Muscle layer of colon (tissue), 2 donors: ENCODE measurements at regions not wholly inside any gene's neighbourhood (a gene's known extent, or its start where the extent isn't known, plus 50 kb on each side); places are given as distances from the start of the nearest gene placed in this dataset.

ENCODE experiments used
- H3K27ac ChIP-seq: one replicate; pipeline ENCODE4 v1.7.0; 2013; ENCODE audit warnings: low read depth, mild to moderate bottlenecking, low read length, moderate library complexity
- H3K27me3 ChIP-seq, 2 donors: one replicate each; pipeline ENCODE4 v1.7.0; 2013; ENCODE audit warnings: low read length in 2 of 2, mild to moderate bottlenecking in 2 of 2; ENCODE audit not compliant: insufficient read depth in 2 of 2, control insufficient read depth in 1 of 2
- H3K36me3 ChIP-seq: one replicate; pipeline ENCODE4 v1.7.0; 2013; ENCODE audit warnings: mild to moderate bottlenecking, low read length; ENCODE audit not compliant: insufficient read depth
- H3K4me1 ChIP-seq: one replicate; pipeline ENCODE4 v1.7.0; 2013; ENCODE audit warnings: mild to moderate bottlenecking, low read length; ENCODE audit not compliant: insufficient read depth
- H3K4me3 ChIP-seq, 2 donors: one replicate each; pipeline ENCODE4 v1.7.0; 2013; ENCODE audit warnings: low read length in 2 of 2, low read depth in 1 of 2, mild to moderate bottlenecking in 1 of 2, moderate library complexity in 1 of 2
- H3K9ac ChIP-seq: one replicate; pipeline ENCODE4 v1.7.0; 2013; ENCODE audit warnings: low read length
- H3K9me3 ChIP-seq: one replicate; pipeline ENCODE4 v1.7.0; 2013; ENCODE audit warnings: mild to moderate bottlenecking, low read length
- donor health status: abdominal sarcoma.
- donor health status: Adenocarcinoma of cecum.

- Histone ChIP-seq H3K27ac (no peak overlapping the region), H3K4me1 (no peaks in the 10 kb centered on the region), H3K36me3 (no peaks in the 10 kb centered on the region), H3K9ac (no peak overlapping the region), H3K4me3 (no peak overlapping the region), H3K27me3 (no peaks in the 10 kb centered on the region), H3K9me3 (peaks cover 4% of the 10 kb centered on the region)
Measured at GRCh38 chr1:5232537-5232936, 578.1 kb downstream of the AJAP1 start.

- no peaks in the 10 kb centered on the region for H3K27me3 ChIP-seq
- no peak overlapping the region for H3K9ac ChIP-seq
- H3K27ac ChIP-seq: no peak overlapping the region
- H3K4me1 ChIP-seq: no peaks in the 10 kb centered on the region
- H3K4me3 ChIP-seq: no peak overlapping the region
- no peaks in the 10 kb centered on the region for H3K36me3 ChIP-seq
- H3K9me3 ChIP-seq: peaks cover 4% of the 10 kb centered on the region
Measured at GRCh38 chr1:5231541-5232315, 577.3 kb downstream of the AJAP1 start.

DNA sequence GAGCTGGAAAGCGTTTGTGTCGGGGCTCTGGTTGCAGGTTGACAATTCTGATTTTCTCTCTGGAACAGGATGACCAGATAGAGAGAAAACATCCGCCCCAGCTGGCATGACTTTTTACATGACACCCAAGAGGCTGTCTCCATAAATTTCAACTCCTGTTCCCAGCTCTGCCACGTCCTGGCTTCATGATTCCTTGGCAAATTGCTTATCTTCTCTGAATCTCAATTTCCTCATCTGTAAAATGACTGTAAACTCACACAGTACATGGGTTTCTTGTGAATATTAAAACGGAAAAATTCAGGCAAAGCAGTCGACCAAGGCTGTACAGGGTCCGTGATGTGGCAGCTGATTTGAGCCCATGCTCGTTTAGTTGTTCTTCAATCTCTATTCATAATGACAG is 572.7 kb downstream of the AJAP1 start:
- Histone ChIP-seq H3K4me1 (no peaks in the 10 kb centered on the region), H3K27ac (no peak overlapping the region), H3K4me3 (no peak overlapping the region), H3K27me3 (peaks cover 0 to 3% of the 10 kb centered on the region in 2 donors), H3K36me3 (no peaks in the 10 kb centered on the region), H3K9ac (no peak overlapping the region), H3K9me3 (no peaks in the 10 kb centered on the region)

GRCh38 chr1:5225707-5226704 is 571.6 kb downstream of the AJAP1 start:
- Histone ChIP-seq H3K27ac (no peak overlapping the region), H3K9ac (no peak overlapping the region), H3K27me3 (peaks cover 0 to 3% of the 10 kb centered on the region in 2 donors), H3K4me3 (no peak overlapping the region), H3K9me3 (no peaks in the 10 kb centered on the region), H3K36me3 (no peaks in the 10 kb centered on the region), H3K4me1 (no peaks in the 10 kb centered on the region)

DNA sequence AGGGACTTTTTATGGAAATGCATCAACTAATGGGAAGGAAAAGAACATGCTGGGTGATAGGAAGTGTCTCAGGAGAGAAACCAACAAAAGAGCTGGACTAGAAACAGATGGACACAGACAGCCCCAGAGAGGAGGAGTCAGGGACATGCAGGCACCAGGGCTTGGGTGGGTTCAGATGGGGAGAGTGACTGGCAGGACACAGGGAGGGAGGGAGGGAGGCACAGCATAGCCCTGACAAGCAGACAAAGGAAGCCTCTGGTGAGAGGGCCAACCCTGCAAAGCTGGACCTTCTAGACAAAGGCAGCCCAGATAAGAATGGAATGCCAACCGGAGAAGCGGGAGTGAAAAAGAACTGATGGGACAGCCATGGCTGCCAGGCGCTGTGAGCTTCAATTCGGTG is 568.8 kb downstream of the AJAP1 start:
- Histone ChIP-seq H3K9me3 (no peaks in the 10 kb centered on the region), H3K4me3 (no peak overlapping the region), H3K36me3 (no peaks in the 10 kb centered on the region), H3K9ac (no peak overlapping the region), H3K4me1 (no peaks in the 10 kb centered on the region), H3K27me3 (peaks cover 0 to 3% of the 10 kb centered on the region in 2 donors), H3K27ac (no peak overlapping the region)

DNA sequence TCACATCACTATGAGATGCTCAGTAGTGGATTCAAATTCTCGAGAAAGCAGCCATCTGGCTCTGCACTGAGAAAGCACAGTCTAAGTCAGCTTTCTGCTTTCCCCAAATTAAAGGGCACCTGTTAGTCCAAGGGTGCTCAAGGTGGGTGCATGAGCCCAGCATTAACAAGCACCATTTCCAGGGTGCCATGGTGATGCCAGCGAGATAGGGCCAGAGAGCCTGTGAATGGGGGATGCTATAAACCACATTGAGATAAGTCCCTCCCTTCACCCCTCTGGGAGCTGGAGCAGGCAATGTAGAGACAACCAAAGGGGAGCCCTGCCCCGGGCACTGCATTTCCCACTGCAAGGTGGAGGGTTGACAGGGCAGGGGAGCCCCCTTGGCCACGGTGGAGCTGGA is 568.2 kb downstream of the AJAP1 start:
- no peak overlapping the region for H3K4me3 ChIP-seq
- no peak overlapping the region for H3K9ac ChIP-seq
- H3K27ac ChIP-seq: no peak overlapping the region
- H3K4me1 ChIP-seq: no peaks in the 10 kb centered on the region
- no peaks in the 10 kb centered on the region for H3K36me3 ChIP-seq
- peaks cover 0 to 3% of the 10 kb centered on the region in 2 donors for H3K27me3 ChIP-seq
- no peaks in the 10 kb centered on the region for H3K9me3 ChIP-seq

- H3K4me1 ChIP-seq: no peaks in the 10 kb centered on the region
- no peak overlapping the region for H3K27ac ChIP-seq
- H3K9ac ChIP-seq: no peak overlapping the region
- H3K36me3 ChIP-seq: no peaks in the 10 kb centered on the region
- no peak overlapping the region for H3K4me3 ChIP-seq
- H3K27me3 ChIP-seq: peaks cover 0 to 2% of the 10 kb centered on the region in 2 donors
- H3K9me3 ChIP-seq: no peaks in the 10 kb centered on the region
Measured at GRCh38 chr1:5221451-5221850, 567.0 kb downstream of the AJAP1 start.

DNA sequence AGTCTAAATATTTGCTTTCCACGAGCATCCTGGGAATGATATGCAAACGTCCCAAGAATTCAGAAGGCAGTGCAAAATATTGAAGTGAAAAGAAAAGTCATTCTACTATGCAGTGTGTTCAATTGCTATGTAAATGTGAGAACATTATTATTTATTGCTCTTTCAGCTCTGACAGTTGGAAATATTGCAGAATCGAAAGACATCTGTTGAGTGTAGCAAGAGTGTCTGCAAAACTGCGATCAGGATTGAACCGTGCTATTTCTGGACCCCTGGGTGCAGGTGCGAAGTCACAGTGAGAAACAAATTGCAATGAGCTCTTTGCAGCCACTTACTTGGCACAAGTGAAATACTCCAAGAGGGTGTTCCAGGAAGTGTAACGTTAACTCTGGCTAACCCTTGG is 566.4 kb downstream of the AJAP1 start:
- Histone ChIP-seq H3K4me3 (no peak overlapping the region), H3K27me3 (no peaks in the 10 kb centered on the region), H3K4me1 (no peaks in the 10 kb centered on the region), H3K27ac (no peak overlapping the region), H3K9ac (no peak overlapping the region), H3K36me3 (no peaks in the 10 kb centered on the region), H3K9me3 (no peaks in the 10 kb centered on the region)

GRCh38 chr1:5220421-5220820 is 566.0 kb downstream of the AJAP1 start:
- H3K9ac ChIP-seq: no peak overlapping the region
- no peak overlapping the region for H3K27ac ChIP-seq
- no peaks in the 10 kb centered on the region for H3K4me1 ChIP-seq
- no peak overlapping the region for H3K4me3 ChIP-seq
- no peaks in the 10 kb centered on the region for H3K27me3 ChIP-seq
- H3K9me3 ChIP-seq: no peaks in the 10 kb centered on the region
- H3K36me3 ChIP-seq: no peaks in the 10 kb centered on the region

GRCh38 chr1:5200006-5200405 is 545.6 kb downstream of the AJAP1 start:
- Histone ChIP-seq H3K4me1 (no peaks in the 10 kb centered on the region), H3K4me3 (no peak overlapping the region), H3K27me3 (no peaks in the 10 kb centered on the region), H3K36me3 (no peaks in the 10 kb centered on the region), H3K27ac (no peak overlapping the region), H3K9ac (no peak overlapping the region), H3K9me3 (no peaks in the 10 kb centered on the region)

DNA sequence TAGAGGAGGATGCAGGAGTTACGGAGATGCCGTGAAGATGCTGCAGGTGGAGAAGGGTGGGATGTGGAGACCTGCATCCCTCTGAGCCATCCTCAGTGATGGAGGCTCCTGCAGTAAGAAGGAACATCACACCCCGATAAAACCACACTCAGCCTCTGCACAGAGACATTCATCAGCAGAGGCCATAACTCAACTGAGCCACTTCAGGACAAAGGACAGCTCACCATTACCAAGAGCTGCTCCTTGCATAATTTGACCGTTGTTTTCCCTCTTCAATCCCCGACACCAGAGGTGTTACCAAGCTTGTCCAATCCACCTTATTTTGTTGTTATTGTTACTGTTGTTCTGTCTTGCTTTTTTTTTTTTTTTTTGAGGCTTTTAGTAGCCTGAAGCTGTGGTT is 543.9 kb downstream of the AJAP1 start:
- Histone ChIP-seq H3K36me3 (no peaks in the 10 kb centered on the region), H3K4me3 (no peak overlapping the region), H3K27me3 (no peaks in the 10 kb centered on the region), H3K9ac (no peak overlapping the region), H3K4me1 (no peaks in the 10 kb centered on the region), H3K27ac (no peak overlapping the region), H3K9me3 (no peaks in the 10 kb centered on the region)
